H9 (cell line): ENCODE measurements at regions not wholly inside any gene's neighbourhood (a gene's known extent, or its start where the extent isn't known, plus 50 kb on each side); places are given as distances from the start of the nearest gene placed in this dataset.

Experiments used
- DNase-seq: peaks from one replicate; pipeline ENCODE4 v3.0.0-alpha.2; 2017
- H2AFZ ChIP-seq: one replicate; pipeline ENCODE4 v1.6.1; 2013; ENCODE audit warnings: mild to moderate bottlenecking, low read length, control low read depth, moderate library complexity
- H2AK5ac ChIP-seq: 2 replicates; pipeline ENCODE4 v1.6.1; 2013; ENCODE audit warnings: low read length, control low read depth, mixed read lengths; ENCODE audit not compliant: insufficient read length
- H2BK120ac ChIP-seq: one replicate; pipeline ENCODE4 v1.6.1; 2013; ENCODE audit warnings: low read depth, mild to moderate bottlenecking, low read length, control low read depth, inconsistent platforms; ENCODE audit not compliant: poor library complexity, severe bottlenecking
- H2BK12ac ChIP-seq: 2 replicates; pipeline ENCODE4 v1.6.1; 2013; ENCODE audit warnings: low read length, control low read depth, mixed read lengths, low read depth; ENCODE audit not compliant: insufficient read length
- H2BK15ac ChIP-seq: 2 replicates; pipeline ENCODE4 v1.6.1; 2013; ENCODE audit warnings: low read depth, low read length, control low read depth
- H2BK20ac ChIP-seq: one replicate; pipeline ENCODE4 v1.6.1; 2013; ENCODE audit warnings: low read depth, mild to moderate bottlenecking, low read length, control low read depth, inconsistent platforms; ENCODE audit not compliant: poor library complexity, severe bottlenecking
- H2BK5ac ChIP-seq: 2 replicates; pipeline ENCODE4 v1.6.1; 2013; ENCODE audit warnings: low read length, control low read depth, mixed read lengths; ENCODE audit not compliant: insufficient read length
- H3K14ac ChIP-seq: 2 replicates; pipeline ENCODE4 v1.6.1; 2013; ENCODE audit warnings: low read length, control low read depth; ENCODE audit not compliant: insufficient read depth
- H3K18ac ChIP-seq: 2 replicates; pipeline ENCODE4 v1.6.1; 2013; ENCODE audit warnings: low read depth, mild to moderate bottlenecking, mixed read lengths, low read length, control low read depth; ENCODE audit not compliant: insufficient read length
- H3K23ac ChIP-seq: 2 replicates; pipeline ENCODE4 v1.6.1; 2013; ENCODE audit warnings: low read length, control low read depth, mixed read lengths, low read depth; ENCODE audit not compliant: insufficient read length
- H3K23me2 ChIP-seq: 2 replicates; pipeline ENCODE4 v1.6.1; 2013; ENCODE audit warnings: low read depth, mild to moderate bottlenecking, mixed read lengths, low read length, control low read depth; ENCODE audit not compliant: insufficient read length, poor library complexity, severe bottlenecking
- H3K27ac ChIP-seq: 2 replicates; pipeline ENCODE4 v1.5.1; 2013; ENCODE audit warnings: low read length, control low read depth, mixed read lengths, low read depth; ENCODE audit not compliant: insufficient read length
- H3K27me3 ChIP-seq: 2 replicates; pipeline ENCODE4 v1.6.1; 2013; ENCODE audit warnings: low read length, control low read depth, inconsistent platforms; ENCODE audit not compliant: insufficient read depth
- H3K4ac ChIP-seq: 2 replicates; pipeline ENCODE4 v1.6.1; 2013; ENCODE audit warnings: low read depth, mild to moderate bottlenecking, control low read depth, inconsistent platforms, low read length, moderate library complexity
- H3K4me1 ChIP-seq: 2 replicates; pipeline ENCODE4 v1.6.1; 2013; ENCODE audit warnings: low read length, control low read depth, inconsistent platforms; ENCODE audit not compliant: insufficient read depth
- H3K4me2 ChIP-seq: 2 replicates; pipeline ENCODE4 v1.6.1; 2013; ENCODE audit warnings: low read length, control low read depth, mixed read lengths; ENCODE audit not compliant: insufficient read length, insufficient read depth
- H3K56ac ChIP-seq: 2 replicates; pipeline ENCODE4 v1.6.1; 2013; ENCODE audit warnings: low read depth, mild to moderate bottlenecking, mixed read lengths, low read length, control low read depth; ENCODE audit not compliant: insufficient read length
- H3K79me1 ChIP-seq: 2 replicates; pipeline ENCODE4 v1.6.1; 2013; ENCODE audit warnings: low read depth, mild to moderate bottlenecking, moderate library complexity, low read length, control low read depth, inconsistent platforms; ENCODE audit not compliant: insufficient read depth, poor library complexity, severe bottlenecking
- H3K79me2 ChIP-seq: 2 replicates; pipeline ENCODE4 v1.6.1; 2013; ENCODE audit warnings: low read length, control low read depth, inconsistent platforms; ENCODE audit not compliant: insufficient read depth
- H3K9ac ChIP-seq: 2 replicates; pipeline ENCODE4 v1.6.1; 2013; ENCODE audit warnings: low read length, control low read depth, mixed read lengths; ENCODE audit not compliant: insufficient read length; ENCODE audit errors: extremely low read depth
- H3K9me3 ChIP-seq: one replicate; pipeline ENCODE4 v1.6.1; 2013; ENCODE audit warnings: low read depth, low read length, inconsistent platforms; ENCODE audit not compliant: control insufficient read depth
- H3T11ph ChIP-seq: one replicate; pipeline ENCODE4 v1.6.1; 2013; ENCODE audit warnings: mild to moderate bottlenecking, low read length, control low read depth, inconsistent platforms
- H4K20me1 ChIP-seq: one replicate; pipeline ENCODE4 v1.6.1; 2013; ENCODE audit not compliant: control insufficient read depth, insufficient read length, insufficient read depth
- H4K5ac ChIP-seq: 2 replicates; pipeline ENCODE4 v1.6.1; 2013; ENCODE audit warnings: low read depth, mild to moderate bottlenecking, mixed read lengths, low read length, control low read depth; ENCODE audit not compliant: insufficient read length
- H4K8ac ChIP-seq: replicated peaks from 2 replicates; pipeline ENCODE4 v1.6.1; 2013; ENCODE audit warnings: low read length, control low read depth, mixed read lengths, low read depth; ENCODE audit not compliant: insufficient read length
- H4K91ac ChIP-seq: 2 replicates; pipeline ENCODE4 v1.6.1; 2013; ENCODE audit warnings: low read depth, mild to moderate bottlenecking, moderate library complexity, mixed read lengths, low read length, control low read depth; ENCODE audit not compliant: insufficient read length
- H3K27ac Mint-ChIP-seq, 3 experiments: 2 replicates in 2 of 3; 3 replicates in 1 of 3; pipeline ENCODE4 v1.8.0; 2020 to 2021; ENCODE audit warnings: mixed read lengths in 3 of 3, mild to moderate bottlenecking in 1 of 3, moderate library complexity in 1 of 3
- H3K27me3 Mint-ChIP-seq: 2 replicates; pipeline ENCODE4 v1.8.0; 2021; ENCODE audit warnings: low read depth, mild to moderate bottlenecking, moderate library complexity, mixed read lengths
- H3K36me3 Mint-ChIP-seq, 3 experiments: 2 replicates in 2 of 3; 3 replicates in 1 of 3; pipeline ENCODE4 v1.8.0; 2020 to 2021; ENCODE audit warnings: low read depth in 3 of 3, mixed read lengths in 3 of 3; ENCODE audit not compliant: insufficient read depth in 1 of 3
- H3K4me1 Mint-ChIP-seq, 2 experiments: 2 replicates each; pipeline ENCODE4 v1.8.0; 2020; ENCODE audit warnings: mixed read lengths in 2 of 2
- H3K4me3 Mint-ChIP-seq, 2 experiments: 2 replicates in 1 of 2; 3 replicates in 1 of 2; pipeline ENCODE4 v1.8.0; 2020 to 2021; ENCODE audit warnings: mild to moderate bottlenecking in 2 of 2, mixed read lengths in 2 of 2, moderate library complexity in 1 of 2
- H3K9me3 Mint-ChIP-seq, 2 experiments: 2 replicates in 1 of 2; 3 replicates in 1 of 2; pipeline ENCODE4 v1.8.0; 2020; ENCODE audit warnings: mild to moderate bottlenecking in 2 of 2, mixed read lengths in 2 of 2, moderate library complexity in 1 of 2
- WGBS: extraction: QIAGEN DNeasy Blood & Tissue Kit; methylation state at CpG from one replicate; pipeline ENCODE4 v1.1.7; 2013; ENCODE audit warnings: missing lambda C conversion rate, low lambda C conversion rate, mixed read lengths; ENCODE audit not compliant: insufficient read length; ENCODE audit errors: extremely low coverage; 5-methylcytosine and 5-hydroxymethylcytosine counted together
- TF ChIP-seq, protein P1 (sequence below): fragments of 200-600 bp; sonication (generic); conservative IDR thresholded peaks from 3 replicates; pipeline ENCODE4 v1.8.0; 2021; ENCODE audit warnings: antibody characterized with exemption, mild to moderate bottlenecking

GRCh38 chr12:115336506-115336905 is 652.5 kb upstream of the TBX3 start:
- no peak overlapping the region for H3K27ac Mint-ChIP-seq
- peaks cover 10% of the 10 kb centered on the region for H3K27me3 Mint-ChIP-seq
- Histone ChIP-seq H3K23ac (no peak overlapping the region), H3K4me2 (no peak overlapping the region), H2AK5ac (no peak overlapping the region), H3K14ac (no peak overlapping the region), H4K8ac (no peak overlapping the region), H2AFZ (no peak overlapping the region), H4K5ac (no peak overlapping the region), H3K9me3 (no peaks in the 10 kb centered on the region), H3K4ac (no peak overlapping the region), H3K23me2 (no peaks in the 10 kb centered on the region), H3K56ac (no peak overlapping the region), H4K91ac (no peak overlapping the region), H3K27me3 (no peaks in the 10 kb centered on the region), H2BK12ac (no peak overlapping the region), H3K9ac (no peak overlapping the region), H3T11ph (no peak overlapping the region), H2BK15ac (no peak overlapping the region), H2BK120ac (no peak overlapping the region), H2BK5ac (no peak overlapping the region), H3K4me1 (peaks cover 3% of the 10 kb centered on the region; the same call in 1 of the 2 replicates), H4K20me1 (no peaks in the 10 kb centered on the region), H3K18ac (no peak overlapping the region), H3K79me1 (no peaks in the 10 kb centered on the region), H2BK20ac (no peak overlapping the region), H3K27ac (no peak overlapping the region), H3K79me2 (no peaks in the 10 kb centered on the region)
- peaks cover 0 to 2% of the 10 kb centered on the region in 2 experiments; a peak in 2 of 5 replicates for H3K9me3 Mint-ChIP-seq
- DNase-seq, result no peak
- TF ChIP-seq, protein P1, sequence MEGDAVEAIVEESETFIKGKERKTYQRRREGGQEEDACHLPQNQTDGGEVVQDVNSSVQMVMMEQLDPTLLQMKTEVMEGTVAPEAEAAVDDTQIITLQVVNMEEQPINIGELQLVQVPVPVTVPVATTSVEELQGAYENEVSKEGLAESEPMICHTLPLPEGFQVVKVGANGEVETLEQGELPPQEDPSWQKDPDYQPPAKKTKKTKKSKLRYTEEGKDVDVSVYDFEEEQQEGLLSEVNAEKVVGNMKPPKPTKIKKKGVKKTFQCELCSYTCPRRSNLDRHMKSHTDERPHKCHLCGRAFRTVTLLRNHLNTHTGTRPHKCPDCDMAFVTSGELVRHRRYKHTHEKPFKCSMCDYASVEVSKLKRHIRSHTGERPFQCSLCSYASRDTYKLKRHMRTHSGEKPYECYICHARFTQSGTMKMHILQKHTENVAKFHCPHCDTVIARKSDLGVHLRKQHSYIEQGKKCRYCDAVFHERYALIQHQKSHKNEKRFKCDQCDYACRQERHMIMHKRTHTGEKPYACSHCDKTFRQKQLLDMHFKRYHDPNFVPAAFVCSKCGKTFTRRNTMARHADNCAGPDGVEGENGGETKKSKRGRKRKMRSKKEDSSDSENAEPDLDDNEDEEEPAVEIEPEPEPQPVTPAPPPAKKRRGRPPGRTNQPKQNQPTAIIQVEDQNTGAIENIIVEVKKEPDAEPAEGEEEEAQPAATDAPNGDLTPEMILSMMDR, result no peak
- no peaks in the 10 kb centered on the region for H3K36me3 Mint-ChIP-seq
- no peak overlapping the region for H3K4me3 Mint-ChIP-seq
- peaks cover 18 to 20% of the 10 kb centered on the region in 2 experiments for H3K4me1 Mint-ChIP-seq
- no CpG with 5 or more reads among the region's 3 CpGs for WGBS
